ENCODE measurements at regions not wholly inside any gene's neighbourhood (a gene's known extent, or its start where the extent isn't known, plus 50 kb on each side); places are given as distances from the start of the nearest gene placed in this dataset.

GRCh38 chr4:124997991-124998390, 285.5 kb upstream of the ANKRD50 start:
- BruUV-seq (replicated peaks) = no TSS peak
- no peaks in the 10 kb centered on the region for H3K4me1 ChIP-seq (ENCODE audit: control insufficient read depth in 1 of 2, insufficient read depth in 2 of 2, low read length in 2 of 2)
- ChIA-PET CTCF (no interaction called here), POLR2A (no interaction called here), RAD21 (ENCODE audit: low non-redundant PET in 1 of 2, low total read pairs in 2 of 2, uncharacterized antibody in 2 of 2, unreplicated experiment in 2 of 2) (no interaction called here)
- H3K9ac ChIP-seq (ENCODE audit: low read length) = no peak overlapping the region
- H3K27me3 ChIP-seq (ENCODE audit: insufficient read depth, low read length) = no peaks in the 10 kb centered on the region
- no peak overlapping the region for H3K4me3 ChIP-seq (replicated peaks in 1 of 2; ENCODE audit: low read depth in 1 of 2, low read length in 2 of 2)
- H3K4me2 ChIP-seq (ENCODE audit: low read length) = no peak overlapping the region
- TF ChIP-seq ZBTB33 (IDR thresholded peaks at IDR 0.05; ENCODE audit: extremely low read depth, insufficient replicate concordance, low read length) (no peak), CTCF (IDR thresholded peaks at IDR 0.05 in 2 of 3, conservative IDR thresholded peaks at IDR 0.05 in 1 of 3; ENCODE audit: borderline replicate concordance in 1 of 3, insufficient read depth in 1 of 3, low read depth in 2 of 3, low read length in 2 of 3) (no peak), SP1 (IDR thresholded peaks at IDR 0.05; ENCODE audit: low read depth) (no peak), CBX3 (IDR thresholded peaks at IDR 0.05; ENCODE audit: low read depth) (no peak), FOSL1 (IDR thresholded peaks at IDR 0.05; ENCODE audit: low read depth) (no peak), EZH2 (IDR thresholded peaks at IDR 0.05) (no peak)
- intact Hi-C loops (cut with micrococcal nuclease) = no loop called here
- H3K9me2 ChIP-seq (ENCODE audit: insufficient read depth) = no peaks in the 10 kb centered on the region
- no peak for DNase-seq (ENCODE audit: low read depth, low spot score)
- no peaks in the 10 kb centered on the region for H3K36me3 ChIP-seq (ENCODE audit: control insufficient read depth in 1 of 2, insufficient read depth in 2 of 2, low read length in 2 of 2)
- no peak overlapping the region for H2AFZ ChIP-seq (ENCODE audit: low read depth, low read length, poor library complexity, severe bottlenecking)
- H3K79me2 ChIP-seq (ENCODE audit: insufficient read depth, low read length) = no peaks in the 10 kb centered on the region
- H3K9me3 ChIP-seq (ENCODE audit: control insufficient read depth in 1 of 2, insufficient read depth in 1 of 2, low read depth in 1 of 2, low read length in 2 of 2) = no peaks in the 10 kb centered on the region
- ATAC-seq = no peak
- no peaks in the 10 kb centered on the region for H4K20me1 ChIP-seq (ENCODE audit: insufficient read depth)
- H3K27ac ChIP-seq (ENCODE audit: low read depth, low read length) = no peak overlapping the region

GRCh38 chr4:124997124-124997523, 284.6 kb upstream of the ANKRD50 start:
- Histone ChIP-seq H3K27me3 (ENCODE audit: insufficient read depth, low read length) (no peaks in the 10 kb centered on the region), H3K9ac (ENCODE audit: low read length) (no peak overlapping the region), H3K4me1 (ENCODE audit: control insufficient read depth in 1 of 2, insufficient read depth in 2 of 2, low read length in 2 of 2) (no peaks in the 10 kb centered on the region), H3K9me3 (ENCODE audit: control insufficient read depth in 1 of 2, insufficient read depth in 1 of 2, low read depth in 1 of 2, low read length in 2 of 2) (no peaks in the 10 kb centered on the region), H3K27ac (ENCODE audit: low read depth, low read length) (no peak overlapping the region), H3K36me3 (ENCODE audit: control insufficient read depth in 1 of 2, insufficient read depth in 2 of 2, low read length in 2 of 2) (no peaks in the 10 kb centered on the region), H3K4me2 (ENCODE audit: low read length) (no peak overlapping the region), H3K79me2 (ENCODE audit: insufficient read depth, low read length) (no peaks in the 10 kb centered on the region), H2AFZ (ENCODE audit: low read depth, low read length, poor library complexity, severe bottlenecking) (no peak overlapping the region), H3K4me3 (replicated peaks in 1 of 2; ENCODE audit: low read depth in 1 of 2, low read length in 2 of 2) (no peak overlapping the region), H4K20me1 (ENCODE audit: insufficient read depth) (no peaks in the 10 kb centered on the region), H3K9me2 (ENCODE audit: insufficient read depth) (no peaks in the 10 kb centered on the region)
- DNase-seq (ENCODE audit: low read depth, low spot score) (no peak), ATAC-seq (no peak)
- intact Hi-C loops (cut with micrococcal nuclease) = no loop called here
- ChIA-PET CTCF (no interaction called here), POLR2A (no interaction called here), RAD21 (ENCODE audit: low non-redundant PET in 1 of 2, low total read pairs in 2 of 2, uncharacterized antibody in 2 of 2, unreplicated experiment in 2 of 2) (no interaction called here)
- no TSS peak for BruUV-seq (replicated peaks)
- no peak for TF ChIP-seq CBX3 (IDR thresholded peaks at IDR 0.05; ENCODE audit: low read depth)
- no peak for TF ChIP-seq TCF7L2 (IDR thresholded peaks at IDR 0.05; ENCODE audit: borderline replicate concordance, extremely low read depth, insufficient read depth, insufficient read length)
- TF ChIP-seq MAX (IDR thresholded peaks at IDR 0.05) = no peak
- no peak for TF ChIP-seq SP1 (IDR thresholded peaks at IDR 0.05; ENCODE audit: low read depth)
- no peak for TF ChIP-seq EZH2phosphoT487 (IDR thresholded peaks at IDR 0.05; ENCODE audit: borderline replicate concordance)
- TF ChIP-seq CTCF (IDR thresholded peaks at IDR 0.05 in 2 of 3, conservative IDR thresholded peaks at IDR 0.05 in 1 of 3; ENCODE audit: borderline replicate concordance in 1 of 3, insufficient read depth in 1 of 3, low read depth in 2 of 3, low read length in 2 of 3) = no peak

Measured in HCT116 (cell line).